ENCODE measurements at regions not wholly inside any gene's neighbourhood (a gene's known extent, or its start where the extent isn't known, plus 50 kb on each side); places are given as distances from the start of the nearest gene placed in this dataset.

- TF ChIP-seq, protein P1, sequence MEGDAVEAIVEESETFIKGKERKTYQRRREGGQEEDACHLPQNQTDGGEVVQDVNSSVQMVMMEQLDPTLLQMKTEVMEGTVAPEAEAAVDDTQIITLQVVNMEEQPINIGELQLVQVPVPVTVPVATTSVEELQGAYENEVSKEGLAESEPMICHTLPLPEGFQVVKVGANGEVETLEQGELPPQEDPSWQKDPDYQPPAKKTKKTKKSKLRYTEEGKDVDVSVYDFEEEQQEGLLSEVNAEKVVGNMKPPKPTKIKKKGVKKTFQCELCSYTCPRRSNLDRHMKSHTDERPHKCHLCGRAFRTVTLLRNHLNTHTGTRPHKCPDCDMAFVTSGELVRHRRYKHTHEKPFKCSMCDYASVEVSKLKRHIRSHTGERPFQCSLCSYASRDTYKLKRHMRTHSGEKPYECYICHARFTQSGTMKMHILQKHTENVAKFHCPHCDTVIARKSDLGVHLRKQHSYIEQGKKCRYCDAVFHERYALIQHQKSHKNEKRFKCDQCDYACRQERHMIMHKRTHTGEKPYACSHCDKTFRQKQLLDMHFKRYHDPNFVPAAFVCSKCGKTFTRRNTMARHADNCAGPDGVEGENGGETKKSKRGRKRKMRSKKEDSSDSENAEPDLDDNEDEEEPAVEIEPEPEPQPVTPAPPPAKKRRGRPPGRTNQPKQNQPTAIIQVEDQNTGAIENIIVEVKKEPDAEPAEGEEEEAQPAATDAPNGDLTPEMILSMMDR (IDR thresholded peaks at IDR 0.05): no peak
- no peak for TF ChIP-seq EP300 (IDR thresholded peaks at IDR 0.05)
- no peak for TF ChIP-seq POLR2A (IDR thresholded peaks at IDR 0.05)
Observed at GRCh38 chr3:147875498-147875897, 466.3 kb downstream of the ZIC1 start.
